Hematopoietic multipotent progenitor cell treated with erythropoietin and hydrocortisone succinate and interleukin-3 and kit ligand, for 6 days (in vitro differentiated cells): ENCODE measurements at regions not wholly inside any gene's neighbourhood (a gene's known extent, or its start where the extent isn't known, plus 50 kb on each side); places are given as distances from the start of the nearest gene placed in this dataset.
A peak's percentile ranks its signal among the peaks of the same experiment; 100 is the strongest.
"Not testable (repeated sequence)": the region's sequence is repeated elsewhere in the genome, so short reads cannot be mapped to it uniquely, and the experiment has no call there.

Experiments used
- DNase-seq: peaks from one replicate; pipeline ENCODE4 v3.0.0-alpha.2; 2015

DNA sequence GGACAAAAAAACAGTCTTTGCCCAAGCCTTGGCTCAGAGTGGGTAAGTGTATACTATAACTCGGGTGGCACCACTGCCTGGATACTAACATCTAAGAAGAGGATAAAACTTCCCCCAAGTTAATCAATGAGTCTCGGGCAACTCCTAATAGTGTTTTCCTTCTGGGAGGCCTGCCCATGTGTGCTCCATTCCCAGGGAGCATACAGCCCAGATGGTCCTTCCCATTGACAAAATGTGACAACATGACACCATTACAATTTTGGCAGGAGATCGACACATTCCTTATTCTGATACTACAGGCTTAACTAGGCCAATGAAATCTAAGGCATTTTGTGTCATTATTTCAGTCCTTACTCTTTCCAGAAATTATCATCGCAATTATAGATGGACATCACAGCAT lies 52.7 kb upstream of the CRIM1 start:
- no peak for DNase-seq

DNA sequence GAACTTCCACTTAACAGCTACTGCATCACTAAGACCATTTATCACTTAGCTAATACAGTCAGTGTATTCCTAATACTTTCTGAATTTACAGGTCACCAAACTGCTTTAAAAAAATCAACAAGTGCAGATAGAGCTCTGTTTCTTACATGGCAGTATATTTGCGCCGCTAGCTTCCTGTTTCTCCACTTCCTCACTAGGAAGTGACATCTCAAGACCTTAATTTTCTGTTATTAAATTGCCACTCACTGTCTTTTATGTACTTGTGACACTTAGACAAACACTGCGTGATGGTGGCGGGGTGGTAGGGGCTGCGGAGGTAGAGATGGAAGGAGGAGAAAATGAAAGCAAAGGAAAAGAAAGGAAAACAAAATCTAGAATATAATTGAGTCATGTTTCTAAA lies 53.7 kb upstream of the CRIM1 start:
- DNase-seq: no peak

DNA sequence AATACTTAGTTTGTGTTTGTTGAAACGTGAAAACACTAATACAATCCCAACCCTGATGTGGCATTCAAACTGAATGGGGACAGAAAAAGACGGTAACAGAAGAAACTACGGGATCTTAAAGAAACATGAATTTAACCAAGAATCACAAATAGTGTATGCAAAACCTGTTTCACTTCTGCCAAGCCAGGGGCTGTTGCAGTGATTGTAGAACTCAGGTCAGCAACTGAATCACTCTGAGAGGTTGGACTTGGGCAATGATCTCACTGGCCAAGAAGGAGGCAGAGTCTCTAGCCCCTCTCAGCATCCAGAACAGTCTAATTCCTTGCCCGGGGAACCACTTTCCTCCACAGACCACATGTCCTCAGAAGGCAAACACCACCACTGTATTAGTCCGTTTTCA lies 54.9 kb upstream of the CRIM1 start:
- DNase-seq: no peak

DNA sequence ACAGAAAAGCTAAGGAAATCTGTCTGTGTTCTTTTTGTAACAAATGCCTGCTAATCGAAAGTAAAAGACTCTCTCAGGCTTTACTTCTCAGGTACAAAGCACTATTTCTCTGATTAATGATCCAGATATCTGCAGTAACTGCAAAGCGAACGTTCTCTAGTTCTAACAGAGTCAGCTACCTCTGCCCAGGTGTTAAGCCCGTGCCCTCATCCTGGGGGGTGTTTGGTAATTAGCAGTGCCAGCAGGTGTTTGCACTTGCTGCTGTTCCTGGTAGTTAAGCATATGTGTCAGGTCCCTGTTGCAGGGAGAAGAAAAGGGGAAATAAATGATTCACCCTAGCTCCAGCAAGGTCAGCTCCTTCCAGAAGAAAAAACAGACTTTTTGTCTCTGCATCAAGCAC lies 58.8 kb upstream of the CRIM1 start:
- no peak for DNase-seq

DNA sequence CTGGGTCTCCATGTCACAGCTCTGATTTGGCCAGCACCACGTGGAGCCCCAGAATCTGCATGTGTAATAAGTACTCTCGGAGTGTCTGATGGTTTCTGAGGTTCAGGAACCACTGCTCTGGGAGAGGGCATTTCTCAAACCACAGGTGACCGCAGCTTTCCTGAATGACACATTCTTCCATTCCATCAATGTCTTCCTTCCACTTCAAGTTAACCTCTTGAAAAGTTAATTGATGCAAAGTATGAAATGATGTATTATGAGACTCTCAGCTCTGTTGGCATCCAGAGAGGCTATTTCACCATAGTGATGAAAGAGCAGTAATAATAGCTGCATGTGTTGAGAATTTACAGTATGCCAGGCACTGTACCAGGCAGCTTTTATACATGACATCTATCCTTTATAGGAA lies 61.3 kb upstream of the CRIM1 start:
- no peak for DNase-seq

DNA sequence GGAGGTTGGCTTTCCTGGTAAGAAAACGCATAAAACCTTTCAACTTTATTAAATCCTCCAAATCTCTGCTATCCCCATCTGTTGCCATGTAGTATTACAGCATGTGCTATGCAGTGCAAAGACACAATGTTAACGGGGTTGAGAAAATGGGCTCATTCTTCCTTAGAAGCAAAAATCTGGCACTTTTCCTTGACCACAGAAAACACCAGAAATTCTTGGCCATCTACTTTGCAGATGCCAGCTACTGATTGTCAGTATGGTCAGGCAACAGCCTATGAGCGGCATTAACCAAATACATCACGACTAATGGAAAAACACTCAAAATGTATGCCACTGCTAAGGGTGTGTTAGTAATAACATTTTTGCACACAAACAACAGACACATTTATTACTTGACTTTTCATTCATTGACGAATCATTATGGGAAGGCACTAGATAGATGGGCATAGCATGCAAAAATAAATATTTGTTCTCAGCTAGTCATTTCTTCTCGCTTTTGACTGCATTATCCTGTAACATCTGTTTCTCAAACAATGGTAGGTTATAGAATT lies 65.2 kb upstream of the CRIM1 start:
- DNase-seq: no peak

DNA sequence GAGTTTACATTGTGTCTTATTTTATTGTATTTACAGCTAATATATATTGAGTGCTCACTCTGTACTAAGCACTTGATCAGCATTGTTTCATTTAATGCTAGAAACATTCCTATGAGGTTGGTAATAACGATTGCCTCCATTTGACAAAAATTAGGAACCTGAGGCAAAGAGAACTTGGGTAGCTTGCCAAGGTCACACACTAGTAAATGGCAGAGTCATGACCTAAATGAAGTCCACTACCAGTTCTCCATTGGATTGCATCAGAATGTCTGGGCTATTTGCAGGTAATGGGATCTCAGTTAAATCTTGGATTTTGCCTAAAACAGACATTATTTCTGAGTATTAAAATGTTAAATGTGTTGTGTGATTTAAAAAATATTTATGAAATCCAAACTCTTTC lies 65.8 kb upstream of the CRIM1 start:
- DNase-seq: no peak

DNA sequence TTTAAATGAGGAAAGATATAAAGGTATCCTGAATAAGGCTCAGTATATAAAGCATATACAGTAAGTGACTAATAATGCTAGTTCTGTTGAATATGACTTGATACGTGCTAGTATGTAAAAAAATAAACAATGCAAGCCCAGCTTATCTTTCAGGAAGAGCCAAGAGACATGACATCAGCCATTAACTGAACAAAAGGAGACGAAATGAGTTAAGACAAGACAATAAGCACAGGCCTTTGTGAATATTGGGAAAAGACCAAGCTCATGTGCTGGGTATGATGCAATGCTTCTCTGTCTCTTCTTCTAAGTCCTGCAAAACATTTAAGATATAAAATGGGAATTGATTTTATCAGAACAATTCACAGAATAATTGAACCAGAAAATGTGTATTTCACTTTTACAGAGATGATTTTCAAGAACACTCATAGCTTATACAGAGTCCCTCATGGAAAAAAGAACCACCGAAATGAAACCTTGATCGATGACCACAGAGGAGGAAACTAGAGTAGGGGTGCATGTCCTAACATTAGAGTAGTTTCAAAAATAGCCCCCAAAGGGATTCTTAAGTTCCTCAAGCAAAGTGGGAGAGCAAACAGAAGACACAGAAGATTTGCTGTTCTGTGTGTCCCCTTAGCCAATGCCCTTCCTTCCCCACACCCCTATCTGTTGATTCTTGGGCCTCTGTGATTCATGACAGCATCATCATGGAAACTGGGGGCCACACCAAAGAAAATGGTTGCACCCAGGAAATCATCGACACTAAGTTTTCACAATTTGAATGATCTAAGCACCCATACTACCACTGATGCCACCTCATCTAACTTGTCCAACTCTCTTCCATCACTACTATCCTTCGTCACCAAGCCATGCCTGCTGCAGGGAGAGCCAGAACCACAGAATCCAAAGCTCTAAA lies 68.0 kb upstream of the CRIM1 start:
- DNase-seq: no peak

DNA sequence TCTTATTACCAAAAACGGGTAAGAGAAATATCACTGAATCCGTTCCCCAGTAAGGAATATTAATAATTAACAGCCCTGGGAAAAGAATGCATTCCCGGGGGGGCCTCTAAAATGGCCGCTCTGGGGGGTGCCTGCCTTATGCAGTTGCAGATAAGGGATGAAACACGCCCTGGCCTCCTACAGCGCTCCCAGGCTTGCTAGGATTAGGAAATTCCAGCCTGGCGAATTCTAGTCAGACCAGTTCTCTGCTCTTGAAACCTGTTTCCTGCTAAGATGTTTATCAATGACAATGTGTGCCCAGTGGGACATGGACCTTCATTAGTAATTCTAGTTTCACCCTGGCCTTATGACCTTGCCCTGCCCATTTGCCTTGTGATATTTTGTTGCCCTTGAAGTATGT lies 76.1 kb upstream of the CRIM1 start:
- not testable (repeated sequence) for DNase-seq

DNA sequence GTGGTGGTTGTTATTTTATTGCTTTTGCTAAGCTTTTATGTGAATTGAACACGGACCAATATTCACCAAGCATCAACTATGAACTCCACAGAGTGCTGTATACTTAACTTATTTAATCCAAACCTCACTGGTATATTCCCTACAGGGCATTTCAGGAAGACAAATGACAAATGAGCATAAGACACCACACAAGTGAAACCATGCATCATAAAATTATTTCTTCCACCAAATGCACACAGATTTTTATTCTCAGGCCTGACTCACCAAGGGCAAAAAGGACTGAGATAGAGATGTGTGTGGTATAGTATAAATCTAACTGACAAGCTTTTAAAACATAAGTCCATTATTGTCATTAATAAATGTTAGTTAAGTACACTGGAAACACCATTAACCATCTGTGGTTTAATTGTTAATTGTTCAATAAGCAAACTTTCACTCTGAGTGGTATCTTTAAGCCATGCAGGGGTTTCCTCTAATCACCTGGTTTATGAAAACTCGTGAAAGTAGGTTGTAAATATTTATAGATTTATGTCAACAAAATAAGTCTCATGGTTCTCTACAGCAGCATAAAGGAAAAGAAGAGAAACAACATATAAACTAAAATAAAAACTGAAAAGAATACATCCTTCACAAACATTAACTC lies 77.6 kb upstream of the CRIM1 start:
- no peak for DNase-seq

DNA sequence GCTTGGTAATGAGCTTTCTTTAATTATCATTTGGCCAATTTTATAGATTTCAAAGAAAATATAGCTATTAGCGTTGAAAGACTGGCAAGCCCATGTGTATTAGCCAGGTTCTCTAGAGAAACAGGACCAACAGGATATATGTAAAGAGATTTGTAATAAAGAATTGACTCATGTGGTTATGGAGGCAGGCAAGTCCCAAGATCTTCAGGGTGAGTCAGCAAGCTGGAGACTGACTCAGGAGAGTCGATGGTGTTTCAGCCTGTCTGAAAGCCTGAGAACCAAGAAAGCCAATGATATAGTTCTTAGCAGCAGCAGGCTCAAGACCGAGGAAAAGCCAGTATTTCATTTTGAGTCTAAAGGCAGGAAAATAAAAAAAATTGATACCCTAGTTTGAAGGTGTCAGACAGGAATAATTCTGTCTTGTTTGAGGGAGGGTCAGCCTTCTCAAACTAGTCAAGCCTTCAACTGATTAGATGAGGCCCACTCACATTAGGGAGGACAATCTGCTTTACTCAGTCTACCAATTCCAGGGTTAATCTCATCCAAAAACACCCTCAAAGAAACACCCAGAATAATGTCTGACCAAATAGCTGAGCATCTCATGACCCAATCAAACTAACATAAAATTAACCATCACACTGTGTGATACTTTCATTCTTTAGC lies 78.3 kb upstream of the CRIM1 start:
- no peak for DNase-seq

DNA sequence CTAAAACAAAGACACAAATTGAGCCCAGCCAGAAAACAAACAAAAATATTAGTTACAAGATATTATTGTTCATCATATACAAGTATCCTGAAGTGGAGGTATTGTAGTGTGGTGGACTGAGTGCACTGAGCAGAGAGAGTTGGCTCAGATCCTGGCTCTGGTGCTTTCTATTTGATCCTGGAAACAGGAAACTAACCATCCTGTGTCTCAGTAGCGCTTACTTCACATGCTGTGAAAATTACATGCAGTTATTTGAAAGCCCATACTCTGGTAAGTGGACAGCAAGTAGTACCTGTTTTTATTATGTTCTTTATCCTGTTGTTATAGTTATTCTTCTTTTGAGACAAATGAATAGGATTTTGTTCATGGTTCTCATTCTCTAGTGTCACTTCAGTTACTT lies 84.3 kb upstream of the CRIM1 start:
- DNase-seq: no peak

DNA sequence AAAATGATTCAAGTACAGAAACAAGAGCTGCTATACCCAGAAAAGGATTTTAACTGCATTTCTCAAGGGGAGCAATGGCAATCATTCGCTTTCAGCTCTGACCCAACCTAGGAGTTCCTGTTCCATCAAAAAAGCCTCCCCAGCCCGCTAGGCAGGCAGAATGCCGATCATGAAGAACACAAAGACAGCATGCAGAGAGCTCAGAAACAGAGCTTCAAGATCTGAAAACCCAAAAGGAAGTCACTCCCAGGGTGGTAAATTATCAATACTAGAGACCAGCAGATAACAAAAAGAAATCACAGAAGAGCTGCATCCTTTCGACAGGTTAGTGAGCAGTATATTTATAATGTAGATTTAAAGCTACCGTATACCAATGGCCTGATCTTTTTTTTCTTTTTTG lies 84.8 kb upstream of the CRIM1 start:
- no peak for DNase-seq

DNA sequence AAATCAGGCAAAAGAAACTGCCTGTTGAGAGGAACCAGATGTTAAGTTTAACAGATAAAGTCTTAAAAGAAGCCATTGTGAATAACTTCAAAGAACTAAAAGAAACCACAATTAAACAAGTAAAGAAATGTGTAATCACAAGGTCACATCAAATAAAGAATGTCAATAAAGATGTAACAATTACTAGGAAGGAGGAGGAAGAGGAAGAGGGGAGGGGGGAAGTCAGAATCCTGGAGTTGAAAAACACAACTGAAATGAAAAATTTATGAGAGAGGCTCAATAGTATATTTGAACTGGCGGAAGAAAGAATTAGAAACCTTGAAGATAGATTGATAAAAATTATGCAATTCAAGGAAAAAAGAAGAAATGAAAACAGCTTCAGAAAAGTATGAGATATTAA lies 88.4 kb upstream of the CRIM1 start:
- DNase-seq: no peak

DNA sequence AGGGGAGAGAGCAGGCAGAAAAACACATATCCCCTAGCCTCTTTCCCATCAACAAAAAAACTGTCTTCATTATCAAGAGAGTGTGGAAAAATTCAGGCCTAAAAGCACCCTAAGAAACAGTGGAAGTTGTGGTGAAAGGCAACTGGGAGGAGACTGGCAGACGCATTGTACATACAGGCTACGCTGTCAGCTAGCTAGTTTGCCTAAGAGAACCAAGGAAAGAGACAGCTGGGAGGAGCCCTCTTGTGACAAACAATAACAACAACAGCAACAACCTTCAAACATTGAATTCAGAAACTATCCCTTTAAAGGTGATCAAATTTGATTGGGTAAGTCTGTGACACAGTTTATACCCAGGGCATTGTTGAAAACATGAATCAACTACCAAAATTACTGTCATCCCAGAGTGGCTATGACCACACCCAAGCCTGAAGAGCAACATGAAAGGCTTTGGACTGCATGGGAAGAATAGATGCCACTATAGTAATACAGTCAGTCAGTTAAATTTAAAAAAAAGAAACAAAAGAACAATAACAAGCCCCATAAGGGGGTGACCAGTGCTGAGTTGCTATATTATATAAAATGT lies 88.9 kb upstream of the CRIM1 start:
- no peak for DNase-seq

DNA sequence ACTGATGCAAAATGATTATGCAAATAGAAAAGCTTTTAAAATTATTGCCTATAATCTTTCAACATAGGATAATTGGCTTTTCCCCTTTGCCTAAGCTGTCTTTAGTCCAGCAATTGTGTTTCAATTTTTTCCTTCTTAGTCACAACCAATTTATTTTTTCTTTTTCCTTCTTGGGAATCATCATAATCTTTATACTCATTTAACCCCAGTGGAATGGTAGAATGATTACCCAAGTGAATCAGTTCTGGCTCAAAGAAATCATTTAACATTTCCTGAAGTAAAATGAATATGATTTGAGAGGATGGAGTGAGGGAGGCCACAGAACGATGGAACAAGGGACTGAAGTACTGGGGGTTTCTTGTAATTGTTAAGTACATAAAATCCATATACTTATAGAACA lies 93.0 kb upstream of the CRIM1 start:
- no peak for DNase-seq

DNA sequence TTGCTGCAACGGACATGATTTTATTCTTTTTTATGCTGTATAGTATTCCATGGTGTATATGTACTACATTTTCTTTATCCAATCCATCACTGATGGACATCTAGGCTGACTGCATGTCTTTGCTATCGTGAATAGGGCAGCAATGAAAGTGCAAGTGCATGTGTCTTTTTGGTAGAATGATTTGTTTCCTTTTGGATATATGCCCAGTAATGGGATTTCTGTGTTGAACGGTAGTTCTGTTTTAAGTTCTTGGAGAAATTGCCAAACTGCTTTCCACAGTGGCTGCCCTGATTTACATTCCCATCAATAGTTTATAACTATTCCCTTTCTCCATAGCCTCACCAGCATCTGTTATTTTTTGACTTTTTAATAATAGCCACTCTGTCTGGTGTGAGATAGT lies 99.7 kb upstream of the CRIM1 start:
- no peak for DNase-seq

DNA sequence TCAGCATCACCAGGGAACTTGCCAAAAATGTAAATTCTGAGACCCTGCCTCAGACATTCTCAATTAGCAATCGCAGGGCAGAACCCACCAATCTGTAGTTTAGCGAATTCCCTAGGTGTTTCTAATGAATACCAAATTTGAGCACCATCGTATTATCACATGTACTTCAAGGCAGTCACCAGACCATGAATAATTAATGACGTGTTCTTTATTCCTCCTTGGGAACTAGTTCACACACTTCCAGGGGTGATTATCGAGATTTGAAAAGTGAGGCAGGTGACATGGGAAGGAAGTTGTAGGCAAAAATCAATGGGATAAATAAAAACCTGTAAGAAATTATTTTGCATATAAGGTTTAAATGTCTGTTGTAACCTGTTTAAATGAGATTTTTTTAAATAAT lies 102.5 kb upstream of the CRIM1 start:
- no peak for DNase-seq

DNA sequence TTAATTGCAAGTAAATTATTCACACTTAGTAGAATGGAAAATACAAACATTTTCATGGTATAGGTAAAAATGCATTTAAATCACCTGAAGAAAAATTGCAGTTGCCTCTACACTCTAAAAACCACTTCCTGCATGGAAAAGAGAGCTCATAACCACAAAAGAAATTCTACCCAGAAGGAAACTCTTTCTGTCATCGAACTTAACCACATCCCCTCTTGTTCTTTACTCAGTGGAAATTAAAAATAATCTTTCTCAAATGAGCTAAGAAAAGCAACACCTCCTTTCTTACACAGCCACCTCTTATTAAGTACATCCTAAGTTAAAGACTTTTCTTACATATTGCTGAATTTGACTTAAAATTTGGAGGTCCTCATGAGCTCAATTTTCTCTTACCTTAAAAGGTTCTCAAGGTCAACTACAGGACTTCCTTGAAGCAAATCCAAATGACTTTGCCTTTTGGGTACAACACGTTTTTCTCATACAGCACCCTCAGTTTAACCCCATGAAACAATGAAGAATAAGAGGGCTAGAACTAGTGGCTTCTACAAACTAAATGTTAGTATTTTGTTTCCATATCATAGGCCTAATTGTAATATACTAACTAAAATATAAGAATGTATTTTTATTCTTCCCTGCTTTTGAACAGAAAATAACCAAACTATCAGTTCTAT lies 109.1 kb upstream of the CRIM1 start:
- DNase-seq: peak; percentile 57

DNA sequence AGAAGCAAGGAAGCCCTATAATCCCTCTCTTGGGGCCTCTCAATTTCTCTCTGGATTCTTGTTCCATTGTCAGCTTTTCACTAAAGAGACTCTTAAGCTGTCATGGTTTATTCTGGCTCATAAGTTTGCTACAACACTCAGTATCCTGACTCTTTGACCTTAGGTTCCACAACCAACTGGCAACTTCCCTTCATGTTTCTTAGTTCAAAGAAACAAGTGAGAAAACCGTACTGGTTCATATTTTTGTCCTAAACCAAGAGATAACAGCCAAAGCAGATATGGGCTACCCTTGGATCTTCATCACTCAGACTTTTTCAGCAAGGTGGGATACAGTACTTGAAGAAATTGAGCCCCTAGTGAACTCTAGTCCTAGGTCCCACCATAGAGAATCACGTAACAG lies 109.9 kb upstream of the CRIM1 start:
- peak; percentile 9 for DNase-seq

DNA sequence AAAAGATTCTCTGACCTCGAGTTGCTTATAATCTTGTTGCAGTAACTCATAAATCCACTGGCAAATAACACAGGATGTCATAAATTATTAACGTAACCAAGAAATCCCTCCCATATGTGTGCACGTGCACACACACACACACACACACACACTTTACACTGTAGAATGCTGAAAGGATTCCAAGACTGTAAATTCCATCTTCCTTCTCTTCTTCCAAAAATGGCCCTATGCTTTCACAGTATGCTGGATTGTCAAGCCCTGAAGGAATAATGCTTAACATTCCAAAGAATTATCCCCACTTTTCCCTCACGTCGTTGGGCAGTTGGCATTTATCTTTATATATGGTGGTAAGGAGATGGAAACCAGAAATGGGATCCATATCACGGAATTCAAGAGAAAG lies 117.5 kb upstream of the CRIM1 start:
- no peak for DNase-seq

DNA sequence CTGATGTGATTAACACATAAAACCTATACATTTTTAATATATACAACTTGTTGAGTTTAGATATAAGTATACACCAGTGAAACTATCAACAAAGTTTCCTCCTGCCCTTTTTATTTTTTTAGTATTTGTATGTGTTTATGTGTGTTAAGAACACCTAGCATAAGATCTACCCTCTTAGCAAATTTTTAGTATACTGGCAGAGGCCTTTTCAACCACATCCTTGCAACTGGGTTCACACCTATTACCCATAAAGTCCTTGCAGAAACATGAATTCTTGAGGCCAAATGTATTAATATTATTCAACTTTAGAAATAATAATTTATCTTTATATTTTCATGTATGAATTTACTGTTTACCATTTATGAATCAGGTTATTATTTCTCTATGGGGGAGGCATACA lies 119.7 kb upstream of the CRIM1 start:
- DNase-seq: no peak

DNA sequence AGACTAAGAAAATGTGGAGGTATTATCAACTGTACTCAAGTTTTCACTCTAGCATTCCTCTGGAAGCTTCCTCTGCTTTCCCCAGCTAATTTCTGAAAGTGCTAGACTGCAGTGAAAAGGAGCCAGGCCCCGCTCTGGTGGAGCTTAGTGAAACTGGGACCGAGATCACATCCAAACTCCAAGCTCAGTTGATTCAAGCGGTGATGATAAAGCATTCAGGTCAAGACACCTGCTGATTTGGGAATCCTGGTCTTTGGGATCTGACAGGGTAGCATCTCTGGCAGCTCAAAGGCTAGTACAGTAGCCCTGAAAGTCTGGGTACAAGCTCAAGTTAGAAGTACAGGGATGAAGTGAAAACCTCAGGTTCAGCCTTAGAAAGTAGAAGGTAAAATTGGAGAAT lies 120.2 kb upstream of the CRIM1 start:
- DNase-seq: no peak
